OCI-LY1 (cell line): ENCODE measurements at regions not wholly inside any gene's neighbourhood (a gene's known extent, or its start where the extent isn't known, plus 50 kb on each side); places are given as distances from the start of the nearest gene placed in this dataset.

Source experiments
- H2AFZ ChIP-seq: fragments of 200-600 bp; sonication (generic), shearing (Covaris generic); 2 replicates; pipeline ENCODE4 v1.6.0; 2014; ENCODE audit warnings: antibody characterized with exemption, mild to moderate bottlenecking, low read length
- H3F3A ChIP-seq: fragments of 200-600 bp; sonication (generic), shearing (Covaris generic); 2 replicates; pipeline ENCODE4 v1.6.0; 2014; ENCODE audit warnings: mild to moderate bottlenecking, antibody characterized with exemption, low read length, moderate library complexity; ENCODE audit not compliant: insufficient read depth
- H3K27ac ChIP-seq: fragments of 200-600 bp; sonication (generic); 2 replicates; pipeline ENCODE4 v1.5.1; 2014; ENCODE audit warnings: low read length, mixed run types, mild to moderate bottlenecking, low read depth; ENCODE audit not compliant: poor library complexity, severe bottlenecking
- H3K27me3 ChIP-seq: fragments of 200-600 bp; sonication (generic); 2 replicates; pipeline ENCODE4 v1.6.0; 2014; ENCODE audit warnings: antibody characterized with exemption, mild to moderate bottlenecking, low read length, moderate library complexity; ENCODE audit not compliant: insufficient read depth
- H3K36me3 ChIP-seq: fragments of 200-600 bp; sonication (generic); 2 replicates; pipeline ENCODE4 v1.6.1; 2014; ENCODE audit warnings: mild to moderate bottlenecking, antibody characterized with exemption, low read length, moderate library complexity, mixed read lengths; ENCODE audit not compliant: insufficient read depth
- H3K4me1 ChIP-seq: fragments of 200-600 bp; sonication (generic); 2 replicates; pipeline ENCODE4 v1.5.1; 2014; ENCODE audit warnings: mild to moderate bottlenecking, low read length, moderate library complexity; ENCODE audit not compliant: insufficient read depth, severe bottlenecking
- H3K4me2 ChIP-seq: fragments of 200-600 bp; sonication (generic), shearing (Covaris generic); 2 replicates; pipeline ENCODE4 v1.6.1; 2014; ENCODE audit warnings: low read length
- H3K4me3 ChIP-seq: fragments of 200-600 bp; sonication (generic); 2 replicates; pipeline ENCODE4 v1.5.1; 2014; ENCODE audit warnings: low read length, low read depth, mild to moderate bottlenecking, mixed read lengths; ENCODE audit not compliant: poor library complexity, severe bottlenecking
- H3K79me2 ChIP-seq: fragments of 200-600 bp; shearing (Covaris generic); 2 replicates; pipeline ENCODE4 v1.6.1; 2016; ENCODE audit warnings: mixed run types, low read length, mixed read lengths; ENCODE audit not compliant: insufficient read depth
- H3K9ac ChIP-seq: fragments of 200-600 bp; sonication (generic), shearing (Covaris generic); 2 replicates; pipeline ENCODE4 v1.6.1; 2014; ENCODE audit warnings: mild to moderate bottlenecking, low read length, mixed read lengths
- H3K9me2 ChIP-seq: fragments of 200-600 bp; sonication (generic), shearing (Covaris generic); 2 replicates; pipeline ENCODE4 v1.6.1; 2014; ENCODE audit warnings: low read depth, mild to moderate bottlenecking, low read length, mixed read lengths
- H3K9me3 ChIP-seq: fragments of 200-600 bp; shearing (Covaris generic); 2 replicates; pipeline ENCODE4 v1.6.1; 2014; ENCODE audit warnings: low read length, mixed read lengths
- H4K20me1 ChIP-seq: fragments of 200-600 bp; sonication (generic), shearing (Covaris generic); 2 replicates; pipeline ENCODE4 v1.6.0; 2016; ENCODE audit warnings: mild to moderate bottlenecking, low read length; ENCODE audit not compliant: insufficient read depth
- EZH2 ChIP-seq: fragments of 200-600 bp; sonication (generic), shearing (Covaris generic); IDR thresholded peaks from 2 replicates; pipeline ENCODE4 v1.8.0; 2017; ENCODE audit warnings: borderline replicate concordance, mixed run types, mild to moderate bottlenecking, antibody characterized with exemption, low read length, moderate library complexity, mixed read lengths
- TF ChIP-seq, protein P1 (sequence below): fragments of 200-600 bp; sonication (generic), shearing (Covaris generic); IDR thresholded peaks from 2 replicates; pipeline ENCODE4 v1.5.1; 2017; ENCODE audit warnings: mild to moderate bottlenecking, antibody characterized with exemption, low read length, moderate library complexity, mixed read lengths

DNA sequence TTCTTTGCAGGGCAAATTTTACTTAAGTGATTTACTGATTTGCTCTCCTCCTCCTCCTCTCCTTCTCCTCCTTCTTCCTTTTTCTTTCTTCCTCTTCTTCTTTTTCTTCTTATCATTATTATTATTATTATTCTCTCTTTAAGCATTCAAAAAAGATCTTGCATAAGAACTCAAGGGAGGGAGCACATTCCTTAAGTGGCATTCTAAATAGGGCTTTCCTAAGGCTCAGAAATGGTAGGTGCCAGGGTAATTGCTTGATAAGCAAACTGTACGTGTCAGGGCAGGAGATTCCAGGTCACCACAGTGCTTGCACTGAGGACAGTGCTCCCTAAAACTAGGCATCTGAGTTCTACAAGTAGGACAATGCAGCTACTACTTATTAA lies 92.4 kb downstream of the SPTSSA start:
- no peak overlapping the region for H2AFZ ChIP-seq
- no peaks in the 10 kb centered on the region for H3K9me2 ChIP-seq
- no peaks in the 10 kb centered on the region for H3K79me2 ChIP-seq
- H3K27me3 ChIP-seq, result no peaks in the 10 kb centered on the region
- TF ChIP-seq, protein P1, sequence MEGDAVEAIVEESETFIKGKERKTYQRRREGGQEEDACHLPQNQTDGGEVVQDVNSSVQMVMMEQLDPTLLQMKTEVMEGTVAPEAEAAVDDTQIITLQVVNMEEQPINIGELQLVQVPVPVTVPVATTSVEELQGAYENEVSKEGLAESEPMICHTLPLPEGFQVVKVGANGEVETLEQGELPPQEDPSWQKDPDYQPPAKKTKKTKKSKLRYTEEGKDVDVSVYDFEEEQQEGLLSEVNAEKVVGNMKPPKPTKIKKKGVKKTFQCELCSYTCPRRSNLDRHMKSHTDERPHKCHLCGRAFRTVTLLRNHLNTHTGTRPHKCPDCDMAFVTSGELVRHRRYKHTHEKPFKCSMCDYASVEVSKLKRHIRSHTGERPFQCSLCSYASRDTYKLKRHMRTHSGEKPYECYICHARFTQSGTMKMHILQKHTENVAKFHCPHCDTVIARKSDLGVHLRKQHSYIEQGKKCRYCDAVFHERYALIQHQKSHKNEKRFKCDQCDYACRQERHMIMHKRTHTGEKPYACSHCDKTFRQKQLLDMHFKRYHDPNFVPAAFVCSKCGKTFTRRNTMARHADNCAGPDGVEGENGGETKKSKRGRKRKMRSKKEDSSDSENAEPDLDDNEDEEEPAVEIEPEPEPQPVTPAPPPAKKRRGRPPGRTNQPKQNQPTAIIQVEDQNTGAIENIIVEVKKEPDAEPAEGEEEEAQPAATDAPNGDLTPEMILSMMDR, result no peak
- TF ChIP-seq EZH2, result no peak
- H3F3A ChIP-seq, result no peaks in the 10 kb centered on the region
- H3K36me3 ChIP-seq, result no peaks in the 10 kb centered on the region
- H3K4me1 ChIP-seq, result no peaks in the 10 kb centered on the region
- H3K4me2 ChIP-seq, result no peak overlapping the region
- no peak overlapping the region for H3K27ac ChIP-seq
- H4K20me1 ChIP-seq, result no peaks in the 10 kb centered on the region
- no peak overlapping the region for H3K9ac ChIP-seq
- no peaks in the 10 kb centered on the region for H3K9me3 ChIP-seq
- H3K4me3 ChIP-seq, result no peak overlapping the region

GRCh38 chr14:34368971-34369647 lies 92.9 kb downstream of the SPTSSA start:
- H3K9me3 ChIP-seq, result no peaks in the 10 kb centered on the region
- no peaks in the 10 kb centered on the region for H3K36me3 ChIP-seq
- H3K9ac ChIP-seq, result no peak overlapping the region
- H4K20me1 ChIP-seq, result no peaks in the 10 kb centered on the region
- H3K4me2 ChIP-seq, result no peak overlapping the region
- no peaks in the 10 kb centered on the region for H3K27me3 ChIP-seq
- no peaks in the 10 kb centered on the region for H3K4me1 ChIP-seq
- no peak overlapping the region for H3K4me3 ChIP-seq
- no peak overlapping the region for H3K27ac ChIP-seq
- TF ChIP-seq, protein P1, result no peak
- TF ChIP-seq EZH2, result no peak
- H3K79me2 ChIP-seq, result no peaks in the 10 kb centered on the region
- no peaks in the 10 kb centered on the region for H3K9me2 ChIP-seq
- H3F3A ChIP-seq, result no peaks in the 10 kb centered on the region
- no peak overlapping the region for H2AFZ ChIP-seq

DNA sequence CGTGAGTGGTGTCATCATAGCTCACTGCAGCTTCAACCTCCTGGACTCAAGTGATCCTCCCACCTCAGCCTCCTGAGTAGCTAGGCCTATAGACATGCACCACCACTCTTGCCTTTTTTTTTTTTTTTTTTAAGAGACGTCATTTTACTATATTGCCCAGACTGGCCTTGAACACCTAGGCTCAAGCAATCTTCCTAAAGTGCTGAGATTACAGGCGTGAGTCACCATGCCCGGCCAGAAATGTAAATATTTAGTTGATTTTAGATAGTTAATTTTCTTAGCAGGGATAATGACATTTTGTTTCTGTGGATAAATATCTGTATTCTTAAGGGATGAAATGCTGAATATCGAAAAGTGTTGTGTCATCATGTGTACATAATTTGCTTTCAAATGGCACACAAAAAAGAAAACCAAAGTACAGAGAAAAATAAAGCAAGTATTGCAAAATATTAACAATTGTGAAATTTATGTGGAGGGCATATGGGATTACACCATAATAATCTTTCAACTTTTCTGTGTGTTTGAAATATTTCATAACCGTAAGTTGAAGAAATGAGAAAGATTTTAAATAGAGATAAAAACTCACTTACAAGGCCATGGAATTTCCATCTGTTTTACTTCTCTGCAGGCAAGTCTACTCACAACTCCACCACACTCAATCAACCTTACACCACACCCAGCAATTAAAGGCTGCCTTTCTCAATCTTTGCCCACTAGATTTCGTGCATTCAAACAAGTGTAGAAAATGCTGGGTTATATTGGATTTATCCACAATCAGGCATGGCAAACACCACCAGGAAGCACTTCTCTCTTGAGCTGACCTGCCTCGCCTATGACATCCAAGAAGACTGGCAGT lies 93.7 kb downstream of the SPTSSA start:
- Histone ChIP-seq H3K27ac (no peak overlapping the region), H3K4me2 (no peak overlapping the region), H3K9ac (no peak overlapping the region), H3K9me3 (no peaks in the 10 kb centered on the region), H3K4me1 (no peaks in the 10 kb centered on the region), H2AFZ (no peak overlapping the region), H3K4me3 (no peak overlapping the region), H3K27me3 (no peaks in the 10 kb centered on the region), H3K79me2 (no peaks in the 10 kb centered on the region), H3F3A (no peaks in the 10 kb centered on the region), H4K20me1 (no peaks in the 10 kb centered on the region), H3K9me2 (no peaks in the 10 kb centered on the region), H3K36me3 (no peaks in the 10 kb centered on the region)
- TF ChIP-seq, protein P1, result no peak
- no peak for TF ChIP-seq EZH2
